Stimulated activated CD4-positive, alpha-beta T cell treated with anti-CD3 and anti-CD28 coated beads, Interleukin-15, amount 100 ng/mL, for 24 hours (primary cell): ENCODE measurements at regions not wholly inside any gene's neighbourhood (a gene's known extent, or its start where the extent isn't known, plus 50 kb on each side); places are given as distances from the start of the nearest gene placed in this dataset.
"Not testable (repeated sequence)": the region's sequence is repeated elsewhere in the genome, so short reads cannot be mapped to it uniquely, and the experiment has no call there.

ENCODE experiments used
- DNase-seq: peaks from one replicate; pipeline ENCODE4 v3.0.0-alpha.2; 2020

DNA sequence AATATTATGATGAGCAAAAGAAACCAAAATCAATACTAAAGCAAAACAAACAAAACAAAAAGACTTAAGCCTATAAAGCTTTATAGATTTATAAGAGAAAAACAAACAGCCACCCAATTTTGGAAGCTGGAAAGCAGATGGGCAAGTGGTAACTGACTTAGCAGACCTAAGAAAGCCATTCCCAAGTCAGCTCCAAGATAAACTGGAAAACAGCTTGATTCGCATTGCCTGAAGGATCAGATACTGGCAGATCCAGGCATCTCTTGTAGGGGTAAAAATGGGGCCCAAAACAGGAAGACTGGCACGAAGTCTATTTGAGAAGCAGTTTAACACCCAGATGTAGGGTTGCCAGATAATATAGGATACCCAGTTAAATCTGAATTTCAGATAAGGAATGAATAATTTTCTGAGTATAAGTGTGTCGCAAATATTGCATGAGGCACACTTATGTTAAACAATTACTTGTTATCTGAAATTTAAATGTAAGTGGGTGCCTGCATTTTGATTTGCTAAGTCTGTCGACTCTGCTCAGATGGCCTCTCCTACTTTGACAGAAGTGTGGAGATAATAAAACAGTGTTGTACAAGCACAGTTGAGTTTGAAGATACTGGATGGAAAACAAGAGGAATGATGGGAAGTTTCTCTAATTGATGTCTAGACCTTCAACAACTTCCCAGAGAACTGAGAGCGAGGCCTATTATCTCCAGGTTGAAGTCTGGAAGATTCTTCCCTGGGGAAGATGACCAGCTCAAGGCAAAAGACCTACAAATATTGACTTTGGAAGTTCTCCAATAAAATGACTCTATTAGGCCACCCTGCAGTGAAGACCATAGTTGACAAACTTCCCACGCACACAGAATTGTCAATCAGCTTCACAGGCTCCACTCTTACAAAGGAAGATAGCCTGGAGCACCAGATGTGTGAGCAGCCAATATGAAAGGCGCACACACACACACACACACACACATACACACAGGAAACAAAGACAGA, 113.4 kb downstream of the FAM50B start:
- no peak for DNase-seq

DNA sequence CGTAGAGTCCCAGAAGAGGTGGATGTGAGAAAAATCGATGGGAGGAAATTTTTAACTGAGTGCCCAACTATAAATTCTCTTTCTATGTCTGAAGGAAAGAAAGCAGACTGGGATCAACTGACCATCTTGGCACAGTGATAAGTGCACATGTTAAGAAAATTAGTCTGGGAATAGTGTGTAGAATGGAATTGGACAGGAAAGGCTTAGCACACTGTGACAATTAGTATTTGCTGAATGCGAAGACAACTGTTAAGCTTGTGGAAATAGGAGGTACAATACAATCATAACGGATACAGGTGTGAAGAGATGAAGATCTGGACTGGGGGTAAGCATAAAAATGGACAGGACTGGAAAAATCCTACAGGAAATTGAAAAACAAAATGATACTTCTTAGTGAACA, 114.3 kb downstream of the FAM50B start:
- no peak for DNase-seq

- no peak for DNase-seq
Observed at GRCh38 chr6:3965071-3965718, 113.7 kb downstream of the FAM217A start.

- DNase-seq = no peak
Observed at GRCh38 chr6:3966426-3966825, 112.5 kb downstream of the FAM217A start.

- DNase-seq = no peak
Observed at GRCh38 chr6:3970097-3970496, 108.8 kb downstream of the FAM217A start.

GRCh38 chr6:3973152-3973551, 105.8 kb downstream of the FAM217A start:
- not testable (repeated sequence) for DNase-seq

DNA sequence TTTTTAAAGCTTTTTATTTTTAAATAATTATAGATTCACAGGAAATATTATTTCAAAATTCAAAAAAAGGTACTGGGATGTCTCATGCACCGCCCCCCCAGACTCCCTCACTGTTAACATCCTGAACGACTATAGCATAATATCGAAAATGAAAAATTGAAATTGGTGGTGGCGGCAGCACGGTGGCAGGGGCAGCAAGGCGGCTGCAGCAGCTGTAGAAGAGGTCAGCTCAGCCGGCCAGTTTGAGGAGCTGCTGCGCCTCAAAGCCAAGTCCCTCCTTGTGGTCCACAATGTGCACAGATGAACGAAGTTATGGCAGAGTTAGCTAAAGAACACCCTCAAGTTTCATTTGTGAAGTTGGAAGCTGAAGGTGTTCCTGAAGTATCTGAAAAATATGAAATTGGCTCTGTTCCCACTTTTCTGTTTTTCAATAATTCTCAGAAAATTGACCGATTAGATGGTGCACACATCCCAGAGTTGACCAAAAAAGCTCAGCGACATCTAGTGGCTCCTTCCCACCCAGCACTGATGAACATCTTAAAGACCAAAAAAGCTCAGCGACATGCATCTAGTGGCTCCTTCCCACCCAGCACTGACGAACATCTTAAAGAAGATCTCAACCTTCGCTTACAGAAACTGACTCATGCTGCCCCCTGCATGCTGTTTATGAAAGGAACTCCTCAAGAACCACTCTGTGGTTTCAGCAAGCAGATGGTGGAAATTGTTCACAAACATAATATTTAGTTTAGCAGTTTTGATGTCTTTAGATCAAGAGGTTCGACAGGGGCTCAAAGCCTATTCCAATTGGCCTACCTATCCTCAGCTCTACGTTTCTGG, 100.8 kb downstream of the FAM217A start:
- peak; percentile 44 for DNase-seq

DNA sequence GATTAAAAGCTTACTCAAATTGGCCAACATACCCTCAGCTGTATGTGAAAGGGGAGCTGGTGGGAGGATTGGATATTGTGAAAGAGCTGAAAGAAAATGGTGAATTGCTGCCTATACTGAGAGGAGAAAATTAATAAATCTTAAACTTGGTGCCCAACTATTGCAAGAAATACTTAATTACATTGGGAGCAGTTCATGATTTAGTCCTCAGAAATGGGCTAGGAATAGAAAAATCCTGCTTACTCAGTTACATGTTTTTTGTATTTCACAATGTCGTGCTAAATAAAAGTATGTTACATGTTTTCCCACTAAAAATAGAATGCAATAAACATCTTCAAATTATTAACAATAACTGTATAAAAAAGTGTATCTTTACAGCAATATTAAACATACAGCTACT, 100.0 kb downstream of the FAM217A start:
- not testable (repeated sequence) for DNase-seq

DNA sequence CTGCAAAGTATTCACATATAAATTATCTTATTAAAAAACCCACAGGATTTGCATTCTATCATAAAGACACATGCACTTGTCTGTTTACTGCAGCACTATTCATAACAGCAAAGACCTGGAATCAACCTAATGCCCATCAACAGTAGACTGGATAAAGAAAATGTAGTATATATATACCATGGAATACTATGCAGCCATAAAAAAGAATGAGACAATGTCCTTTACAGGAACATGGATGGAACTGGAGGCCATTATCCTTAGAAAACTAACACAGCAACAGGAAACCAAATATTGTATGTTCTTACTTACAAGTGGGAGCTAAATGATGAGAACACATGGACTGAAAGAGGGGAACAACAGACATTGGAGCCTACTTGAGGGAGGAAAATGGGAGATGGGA, 97.0 kb downstream of the FAM217A start:
- no peak for DNase-seq

DNA sequence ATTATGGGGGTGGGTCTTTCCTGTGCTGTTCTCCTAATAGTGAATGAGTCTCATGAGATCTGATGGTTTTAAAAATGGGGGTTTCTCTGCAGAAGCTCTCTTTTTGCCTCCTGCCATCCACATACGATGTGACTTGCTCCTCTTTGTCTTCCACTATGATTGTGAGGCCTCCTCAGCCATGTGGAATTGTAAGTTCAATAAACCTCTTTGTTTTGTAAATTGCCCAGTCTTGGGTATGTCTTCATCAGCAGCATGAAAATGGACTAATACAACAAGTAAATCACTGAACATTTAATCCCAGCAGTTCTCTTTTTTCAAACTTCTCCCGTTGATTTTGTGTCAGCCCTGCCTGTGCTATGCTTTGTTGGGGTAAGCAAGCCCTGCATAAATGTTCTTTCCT, 95.2 kb downstream of the FAM217A start:
- no peak for DNase-seq

DNA sequence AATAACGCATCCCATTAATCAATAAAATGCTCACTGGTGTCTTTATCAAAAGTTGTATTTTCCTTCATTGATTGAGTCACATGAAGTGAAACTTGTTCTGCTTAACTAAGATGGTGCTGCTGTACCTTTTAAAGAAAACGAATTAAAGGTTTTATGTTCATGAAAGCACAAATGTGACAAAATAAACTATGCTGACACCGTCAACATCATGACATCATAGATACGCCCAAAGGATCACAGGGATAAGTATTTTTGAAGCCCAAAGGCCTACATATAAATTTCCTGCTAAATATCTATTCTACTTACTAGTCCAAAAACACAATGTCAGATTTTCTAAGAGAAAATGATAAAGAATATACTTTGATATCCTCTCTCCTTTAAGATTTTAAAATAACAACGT, 94.4 kb downstream of the FAM217A start:
- no peak for DNase-seq

DNA sequence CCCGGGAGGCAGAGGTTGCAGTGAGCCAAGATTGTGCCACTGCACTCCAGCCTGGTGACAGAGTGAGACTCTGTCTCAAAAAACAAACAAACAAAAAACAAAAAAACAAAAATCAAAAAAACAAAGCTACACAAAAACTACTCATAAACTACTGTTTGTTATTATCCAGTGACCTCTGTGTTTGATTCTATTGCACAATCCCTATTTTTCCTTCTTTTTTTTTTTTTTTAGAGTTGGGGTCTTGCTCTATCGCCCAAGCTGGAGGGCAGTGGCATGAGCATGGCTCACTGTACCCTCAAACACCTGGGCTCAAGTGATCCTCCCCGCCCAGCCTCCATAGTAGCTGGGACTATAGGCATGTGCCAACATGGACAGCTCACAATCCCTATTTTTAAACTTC, 92.7 kb downstream of the FAM217A start:
- no peak for DNase-seq

- DNase-seq = no peak
Observed at GRCh38 chr6:3987053-3987452, 91.9 kb downstream of the FAM217A start.

DNA sequence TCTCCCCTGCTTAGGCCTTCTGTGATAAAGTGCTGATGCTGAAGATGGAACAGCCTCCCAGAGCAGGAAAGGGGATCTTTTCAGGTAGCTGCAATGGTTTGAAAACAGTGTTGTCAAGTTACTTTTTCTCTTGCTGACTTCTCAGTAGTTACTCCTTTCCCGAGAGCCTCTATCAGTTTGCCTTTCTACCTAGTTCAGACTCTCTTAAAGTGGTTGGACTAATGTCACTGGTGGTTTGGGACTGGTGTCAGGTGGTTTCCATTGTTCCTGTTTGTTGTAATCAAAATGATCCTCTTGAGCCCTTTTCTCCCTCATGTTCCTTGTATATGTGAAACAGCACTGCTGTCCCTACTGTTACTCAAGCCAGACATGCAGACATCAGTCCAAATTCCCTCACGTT, 91.4 kb downstream of the FAM217A start:
- no peak for DNase-seq

DNA sequence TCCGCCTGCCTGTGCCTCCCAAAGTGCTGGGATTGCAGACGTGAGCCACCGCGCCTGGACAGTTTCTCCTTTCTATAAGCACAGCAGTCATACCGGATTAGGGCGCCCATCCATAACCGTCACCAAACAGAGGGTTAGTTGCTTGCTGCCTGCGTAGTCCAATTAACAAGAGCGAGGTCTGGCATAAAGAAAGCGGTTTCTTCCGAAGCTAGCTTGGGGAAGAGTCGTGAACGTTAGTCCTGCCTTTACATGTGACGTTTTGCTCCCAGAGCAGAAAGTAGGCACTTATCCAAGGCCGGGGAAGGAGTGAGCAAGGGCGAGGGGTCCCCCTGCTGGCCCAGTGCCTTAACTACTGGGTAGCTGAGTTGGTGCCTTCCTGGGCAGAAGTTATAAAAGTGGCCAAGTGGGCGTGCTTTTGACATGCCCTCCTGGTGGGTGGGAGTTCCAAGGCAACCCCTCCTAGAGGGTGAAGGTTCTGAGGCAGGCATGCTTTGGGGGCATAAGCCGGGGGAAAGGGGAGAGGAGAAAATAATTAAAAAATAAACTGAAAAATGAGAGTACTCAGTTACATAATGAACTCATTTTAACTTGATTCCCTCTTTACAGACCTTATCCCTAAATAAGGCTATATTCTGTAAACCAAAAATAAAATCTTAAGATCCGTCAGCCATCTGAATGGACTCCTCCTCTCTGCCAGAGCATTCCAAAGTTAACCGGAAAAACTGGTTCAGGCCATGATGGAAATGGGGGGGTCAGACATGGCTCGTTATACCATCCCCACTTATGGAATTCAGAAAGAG, 88.0 kb downstream of the FAM217A start:
- peak; percentile 86 for DNase-seq

GRCh38 chr6:3991941-3992340, 87.0 kb downstream of the FAM217A start:
- no peak for DNase-seq

DNA sequence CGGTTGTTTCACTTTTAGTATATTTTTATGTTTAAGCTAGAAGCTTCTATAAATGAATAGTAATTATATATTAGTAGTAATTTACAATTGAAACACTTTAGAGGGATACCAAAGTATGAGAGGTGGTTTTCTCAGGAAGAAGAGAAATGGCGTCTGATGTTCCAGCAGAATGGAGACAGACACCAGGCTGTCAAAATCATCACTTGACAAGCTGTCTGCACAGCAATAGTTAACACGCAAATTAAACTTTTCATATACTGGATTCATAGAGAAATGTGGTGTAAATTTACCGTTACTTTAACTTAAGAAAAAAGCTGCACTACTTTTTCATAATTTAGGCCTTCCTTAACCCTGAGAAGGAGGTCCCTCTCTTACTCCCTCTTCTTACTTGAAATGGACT, 82.6 kb downstream of the FAM217A start:
- DNase-seq = no peak

DNA sequence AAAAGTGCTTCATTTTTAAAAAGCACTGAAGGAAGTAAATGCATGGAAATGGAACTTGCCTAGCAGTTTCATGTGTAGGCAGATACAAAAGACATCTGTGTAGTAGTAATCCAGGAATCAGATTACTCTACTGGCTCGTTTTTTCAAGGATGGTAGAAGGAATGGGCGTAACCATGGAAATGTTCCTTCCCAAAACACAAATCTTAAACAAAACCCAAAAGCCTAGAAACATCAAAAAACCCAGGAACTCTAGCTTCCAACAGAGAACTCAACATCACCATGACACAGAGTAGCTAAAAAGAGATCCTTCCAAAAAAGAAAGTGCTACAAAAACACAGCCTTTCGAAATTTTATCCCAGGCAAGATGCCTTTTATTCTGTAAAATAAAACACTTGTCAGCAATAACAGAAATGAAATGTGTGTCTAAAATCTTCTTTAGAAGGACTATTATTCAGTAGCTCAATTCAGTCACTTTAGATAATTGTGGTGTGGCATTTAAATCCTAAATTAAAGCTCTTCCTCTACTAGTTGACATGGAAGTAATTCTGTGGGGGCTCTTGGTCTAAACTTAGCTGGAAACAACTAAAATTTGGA, 81.7 kb downstream of the FAM217A start:
- no peak for DNase-seq

DNA sequence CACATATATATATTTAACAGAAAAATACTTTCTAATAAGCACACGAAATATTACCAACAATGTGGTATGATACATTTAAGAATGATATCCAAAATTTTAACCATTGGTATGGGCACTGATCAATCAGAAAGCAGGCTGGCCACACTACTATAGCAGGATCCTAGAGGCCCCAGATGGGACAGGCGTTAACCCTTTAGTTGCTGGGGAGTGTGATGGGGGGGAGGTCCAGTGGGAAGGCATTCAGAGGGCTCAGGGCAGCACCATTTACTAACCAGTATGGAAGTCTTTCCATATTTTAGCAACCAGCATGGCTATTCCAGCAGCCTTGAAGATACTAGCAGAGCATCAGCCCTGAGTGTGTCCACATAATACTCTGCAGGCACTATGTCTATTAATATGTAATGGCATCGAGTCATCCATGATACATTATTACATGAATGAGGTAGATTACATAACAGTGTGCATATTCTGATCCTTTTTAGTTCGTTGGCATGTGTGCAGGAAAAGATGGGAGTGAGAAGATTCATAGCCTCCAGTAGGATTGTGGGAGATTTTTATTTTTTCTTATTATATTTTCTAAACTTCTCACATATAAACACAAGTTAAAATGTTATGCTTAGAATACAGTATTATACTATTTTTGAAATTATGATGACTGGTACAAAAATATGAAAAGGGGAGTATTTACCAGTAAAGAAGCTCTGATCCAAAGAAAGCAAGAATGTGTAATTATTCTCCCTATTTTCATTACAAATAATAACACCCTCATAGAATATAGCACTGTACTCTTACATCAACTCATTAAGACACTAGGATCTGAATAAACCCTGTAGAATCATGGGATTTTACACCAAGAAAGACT, 78.9 kb downstream of the FAM217A start:
- DNase-seq = no peak

GRCh38 chr6:4004249-4004648, 74.7 kb downstream of the FAM217A start:
- no peak for DNase-seq
